ENCODE measurements at regions not wholly inside any gene's neighbourhood (a gene's known extent, or its start where the extent isn't known, plus 50 kb on each side); places are given as distances from the start of the nearest gene placed in this dataset.

- DNase-seq (ENCODE audit: extremely low read depth in 1 of 2, low read depth in 1 of 2): no peak
Observed at GRCh38 chr16:9406038-9406712, 314.7 kb downstream of the HAPSTR1 start.

DNA sequence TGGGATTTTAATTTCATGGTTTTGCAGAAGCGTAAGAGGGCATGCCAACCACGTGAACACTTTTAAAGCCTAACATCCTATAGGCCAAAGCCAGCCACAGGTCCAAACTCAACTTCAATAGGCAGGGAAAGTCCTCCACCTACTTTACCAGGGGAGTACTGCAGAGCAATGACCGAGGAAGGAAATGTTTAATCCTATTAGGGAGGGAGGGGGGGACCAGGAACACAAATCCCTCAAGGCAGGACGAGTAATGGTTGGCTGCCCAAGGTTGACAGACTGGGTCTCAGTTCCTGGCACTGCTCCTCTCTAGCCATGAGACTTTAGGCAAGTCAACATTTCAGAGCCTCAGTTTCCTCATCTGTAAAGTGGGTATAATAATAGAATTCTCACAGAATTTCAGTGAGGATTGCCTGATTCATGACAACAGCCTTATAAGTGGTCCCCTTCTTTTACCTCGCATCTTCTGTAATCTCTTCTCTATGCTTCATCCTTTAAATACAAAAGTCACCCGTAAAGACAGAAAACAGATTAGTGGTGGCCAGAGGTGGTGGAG lies 315.8 kb downstream of the HAPSTR1 start:
- DNase-seq (ENCODE audit: extremely low read depth in 1 of 2, low read depth in 1 of 2): no peak

- DNase-seq (ENCODE audit: extremely low read depth in 1 of 2, low read depth in 1 of 2): no peak
Observed at GRCh38 chr16:9408297-9408878, 316.9 kb downstream of the HAPSTR1 start.

- no peak for DNase-seq (ENCODE audit: extremely low read depth in 1 of 2, low read depth in 1 of 2)
Observed at GRCh38 chr16:9409560-9410493, 318.4 kb downstream of the HAPSTR1 start.

DNA sequence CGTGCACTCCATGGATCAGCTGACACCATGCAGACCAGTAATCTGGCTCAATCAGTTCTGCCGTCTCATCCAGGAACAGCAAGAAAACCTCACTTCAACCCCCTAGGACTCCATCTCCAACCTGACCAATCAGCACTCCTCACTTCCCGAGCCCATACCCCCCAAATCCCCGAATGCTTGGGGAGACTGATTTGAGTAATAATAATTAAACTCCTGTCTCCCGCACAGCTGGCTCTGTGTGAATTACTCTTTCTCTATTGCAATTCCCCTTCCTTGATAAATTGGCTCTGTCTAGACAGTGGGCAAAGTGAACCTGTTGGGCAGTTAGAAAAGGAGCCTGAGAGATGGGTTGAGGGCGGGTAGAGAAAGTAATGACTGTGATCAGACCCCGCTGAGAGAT lies 320.0 kb downstream of the HAPSTR1 start:
- no peak for DNase-seq (ENCODE audit: extremely low read depth in 1 of 2, low read depth in 1 of 2)

DNA sequence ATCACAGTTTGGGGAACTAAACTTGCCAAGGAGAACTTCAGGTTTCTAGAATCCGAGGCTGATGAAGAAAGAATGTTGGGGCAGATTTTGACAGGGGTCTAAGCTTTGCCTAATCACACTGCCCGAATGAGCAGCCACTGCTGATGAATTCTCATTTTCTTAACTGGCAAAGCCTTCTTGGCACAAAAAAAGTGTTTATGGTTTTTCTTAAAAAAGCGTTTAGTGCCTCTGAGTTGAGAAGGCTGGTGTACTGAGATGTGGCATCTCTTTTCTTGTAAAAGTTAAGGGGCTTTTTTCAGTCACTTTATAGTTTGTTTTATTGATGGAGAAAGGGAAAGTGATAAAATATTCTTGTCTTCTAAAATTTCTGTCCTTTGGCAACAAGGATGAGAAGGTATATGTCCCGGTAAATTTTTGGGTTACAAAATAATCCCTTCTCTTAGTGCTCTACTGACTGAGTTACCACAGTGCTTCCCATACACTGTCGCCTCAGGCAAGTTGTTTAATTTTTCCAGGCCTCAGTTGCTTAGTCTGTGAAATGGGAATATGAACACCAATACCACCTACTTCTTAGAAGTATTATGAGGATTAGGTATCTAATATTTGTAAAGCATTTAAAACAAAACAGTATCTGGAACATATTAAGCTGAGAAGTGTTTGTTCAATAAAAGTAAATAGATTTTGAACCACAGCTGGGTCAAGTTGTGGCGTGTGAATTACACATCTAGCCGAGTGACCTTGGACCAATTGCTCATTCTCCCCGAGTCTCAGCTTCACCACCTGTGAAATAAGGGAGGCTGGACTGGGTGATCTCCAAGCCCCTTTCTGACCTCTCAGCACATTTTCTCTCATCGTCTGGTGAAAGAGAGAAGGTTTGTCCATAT lies 320.8 kb downstream of the HAPSTR1 start:
- DNase-seq (ENCODE audit: extremely low read depth in 1 of 2, low read depth in 1 of 2): no peak

GRCh38 chr16:9412915-9413264 lies 321.4 kb downstream of the HAPSTR1 start:
- no peak for DNase-seq (ENCODE audit: extremely low read depth in 1 of 2, low read depth in 1 of 2)

GRCh38 chr16:9415545-9415944 lies 324.1 kb downstream of the HAPSTR1 start:
- no peak for DNase-seq (ENCODE audit: extremely low read depth in 1 of 2, low read depth in 1 of 2)

GRCh38 chr16:9417898-9418297 lies 326.5 kb downstream of the HAPSTR1 start:
- no peak for DNase-seq (ENCODE audit: extremely low read depth in 1 of 2, low read depth in 1 of 2)

GRCh38 chr16:9419161-9419560 lies 327.7 kb downstream of the HAPSTR1 start:
- no peak for DNase-seq (ENCODE audit: extremely low read depth in 1 of 2, low read depth in 1 of 2)

GRCh38 chr16:9422762-9423513 lies 331.5 kb downstream of the HAPSTR1 start:
- DNase-seq (ENCODE audit: extremely low read depth in 1 of 2, low read depth in 1 of 2): no peak

DNA sequence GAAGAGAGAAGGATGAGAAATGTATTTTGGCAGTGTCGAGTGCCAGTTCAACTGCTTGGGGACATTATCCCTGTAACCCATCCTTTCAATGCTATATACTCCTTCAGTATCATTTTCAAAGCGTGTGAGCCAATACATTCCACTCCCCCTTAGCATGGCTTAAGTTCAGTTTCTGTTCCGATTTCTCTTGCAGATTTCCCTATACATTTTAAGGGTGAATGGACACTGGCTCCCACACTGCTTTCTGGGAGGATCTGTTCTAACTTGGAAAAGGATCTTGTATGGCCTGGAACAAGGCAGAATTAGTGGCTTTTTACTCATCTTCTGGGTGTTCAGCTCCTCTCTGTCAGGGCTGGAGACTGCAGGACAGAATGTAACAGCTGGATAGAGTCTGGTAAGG lies 333.8 kb downstream of the HAPSTR1 start:
- no peak for DNase-seq (ENCODE audit: extremely low read depth in 1 of 2, low read depth in 1 of 2)

DNA sequence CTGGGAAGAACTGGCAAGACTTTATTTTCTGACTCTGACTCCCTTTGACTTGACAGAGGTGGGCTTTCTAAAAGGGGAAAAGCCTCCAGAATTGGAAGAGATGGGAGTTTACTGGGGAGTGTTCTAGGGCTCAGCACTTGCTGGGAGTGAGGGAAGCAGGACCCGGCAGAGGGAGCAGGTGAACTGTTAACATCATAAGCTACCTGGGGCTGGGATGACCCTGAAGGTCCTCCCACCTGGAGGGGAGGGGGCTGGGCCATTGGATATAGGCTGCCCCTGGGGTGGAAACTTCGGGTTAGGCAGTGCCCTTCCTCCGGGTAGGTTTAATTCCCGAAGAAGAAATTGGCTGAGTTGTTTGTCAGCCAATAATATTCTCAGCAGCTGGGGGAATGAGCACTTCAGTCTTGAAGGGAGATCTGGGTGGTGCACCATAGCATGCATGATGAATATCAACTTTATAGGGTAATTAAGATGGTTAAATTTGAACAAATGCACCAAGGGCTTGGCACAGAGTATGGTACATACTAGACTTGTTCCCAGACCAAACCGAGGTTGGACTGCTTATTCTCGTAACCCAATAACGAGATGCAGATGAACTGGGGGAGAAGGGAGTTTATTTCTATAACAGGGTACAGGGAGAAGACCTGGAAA lies 337.0 kb downstream of the HAPSTR1 start:
- no peak for DNase-seq (ENCODE audit: extremely low read depth in 1 of 2, low read depth in 1 of 2)

GRCh38 chr16:9429646-9430330 lies 338.3 kb downstream of the HAPSTR1 start:
- no peak for DNase-seq (ENCODE audit: extremely low read depth in 1 of 2, low read depth in 1 of 2)

DNA sequence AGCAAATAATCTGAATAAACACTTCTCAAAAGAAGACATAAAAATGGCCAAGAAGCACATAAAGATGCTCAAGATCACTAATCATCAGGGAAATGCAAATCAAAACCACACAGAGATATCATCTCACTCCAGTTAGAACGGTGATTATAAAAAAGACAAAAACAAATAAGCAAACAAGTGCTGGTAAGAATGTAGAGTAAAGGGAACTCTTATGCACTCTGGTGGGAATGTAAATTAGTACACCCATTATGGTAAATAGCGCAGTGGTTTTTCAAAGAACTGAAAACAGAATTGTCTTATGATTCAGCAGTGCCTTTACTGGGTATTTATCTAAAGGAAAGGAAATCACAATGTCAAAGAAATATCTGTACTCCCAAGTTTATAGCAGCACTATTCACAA lies 343.2 kb downstream of the HAPSTR1 start:
- no peak for DNase-seq (ENCODE audit: extremely low read depth in 1 of 2, low read depth in 1 of 2)

DNA sequence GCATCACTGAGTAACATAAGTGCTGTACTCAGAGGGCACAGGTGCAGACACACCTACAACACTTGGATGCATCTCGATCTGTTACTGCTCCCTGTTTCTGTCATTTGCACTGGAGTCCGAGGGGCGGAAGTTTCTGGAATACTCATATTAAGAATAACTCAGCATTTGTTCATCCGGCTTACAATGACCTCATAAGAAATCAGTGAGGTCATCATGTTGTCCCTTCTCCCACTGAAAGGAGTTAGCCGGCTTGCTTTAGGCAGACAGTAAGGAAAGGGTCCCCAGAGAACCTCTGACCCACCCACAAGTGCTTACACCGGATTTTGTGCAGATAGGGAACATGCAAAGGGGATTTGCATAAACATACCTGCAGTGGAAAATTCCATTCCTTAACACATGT lies 344.7 kb downstream of the HAPSTR1 start:
- no peak for DNase-seq (ENCODE audit: extremely low read depth in 1 of 2, low read depth in 1 of 2)

GRCh38 chr16:9437115-9437514 lies 345.7 kb downstream of the HAPSTR1 start:
- DNase-seq (ENCODE audit: extremely low read depth in 1 of 2, low read depth in 1 of 2): no peak

DNA sequence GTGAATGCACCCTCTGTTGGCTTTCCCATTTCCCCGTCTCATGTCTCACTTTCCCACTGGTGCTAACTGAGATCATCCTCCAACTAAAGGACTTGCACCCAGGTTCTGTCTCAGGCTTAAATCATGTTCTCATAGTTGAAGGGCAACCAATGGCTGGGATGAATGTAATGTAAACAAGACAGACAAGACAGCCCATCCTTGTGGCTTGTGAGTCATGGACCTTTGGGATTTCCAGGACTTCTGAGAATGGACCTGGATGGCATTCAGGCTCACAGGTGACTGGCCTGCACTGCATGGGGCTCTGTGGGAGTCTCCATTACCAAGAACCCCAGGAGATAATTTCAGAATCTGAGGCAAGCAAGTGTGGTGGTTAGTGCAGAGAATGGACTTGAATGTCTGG lies 347.5 kb downstream of the HAPSTR1 start:
- no peak for DNase-seq (ENCODE audit: extremely low read depth in 1 of 2, low read depth in 1 of 2)

DNA sequence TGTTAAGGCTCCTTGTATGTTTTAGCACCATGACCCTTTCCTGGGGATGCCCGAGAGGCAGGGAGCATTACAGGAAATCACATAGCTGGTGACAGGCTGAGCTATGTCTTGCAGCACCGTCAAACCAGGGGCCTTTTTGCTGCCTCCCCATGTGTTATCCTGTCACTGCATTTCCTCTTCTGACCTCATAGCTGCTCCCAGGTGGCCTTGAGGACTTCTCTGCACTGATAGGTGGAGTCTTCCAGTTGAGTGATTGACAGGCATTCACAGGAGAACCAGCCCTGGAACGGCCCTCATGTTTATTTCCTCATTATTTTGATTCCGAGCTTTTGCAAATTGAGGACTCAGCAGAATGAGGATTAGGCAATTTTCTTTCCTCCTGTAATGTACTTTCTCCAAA lies 349.6 kb downstream of the HAPSTR1 start:
- DNase-seq (ENCODE audit: extremely low read depth in 1 of 2, low read depth in 1 of 2): no peak
